GM19193 (cell line): ENCODE measurements at regions not wholly inside any gene's neighbourhood (a gene's known extent, or its start where the extent isn't known, plus 50 kb on each side); places are given as distances from the start of the nearest gene placed in this dataset.

Source experiments
- POLR2A ChIP-seq: IDR thresholded peaks from 4 replicates; pipeline ENCODE4 v1.6.1; 2011; ENCODE audit not compliant: insufficient read depth, insufficient read length; ENCODE audit errors: extremely low read depth

DNA sequence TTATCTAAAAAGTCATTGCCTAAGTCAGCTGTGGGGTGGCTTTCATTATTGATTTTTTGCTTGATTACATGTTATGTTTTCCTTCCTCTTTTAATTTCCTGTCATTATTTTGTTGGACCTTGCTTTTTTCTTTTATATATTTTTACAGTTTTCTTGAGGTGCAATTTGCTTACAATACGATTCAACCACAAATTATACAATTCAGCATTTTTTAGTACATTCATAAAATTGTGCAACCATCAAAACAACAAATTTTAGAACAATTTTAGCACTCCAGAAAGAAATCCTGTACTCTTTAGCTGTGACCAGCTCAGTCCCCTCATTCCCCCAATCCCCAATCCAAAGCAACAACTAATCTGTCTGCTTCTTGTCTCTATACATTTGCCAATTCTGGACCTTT, 608.9 kb downstream of the C6orf118 start:
- TF ChIP-seq POLR2A = no peak

DNA sequence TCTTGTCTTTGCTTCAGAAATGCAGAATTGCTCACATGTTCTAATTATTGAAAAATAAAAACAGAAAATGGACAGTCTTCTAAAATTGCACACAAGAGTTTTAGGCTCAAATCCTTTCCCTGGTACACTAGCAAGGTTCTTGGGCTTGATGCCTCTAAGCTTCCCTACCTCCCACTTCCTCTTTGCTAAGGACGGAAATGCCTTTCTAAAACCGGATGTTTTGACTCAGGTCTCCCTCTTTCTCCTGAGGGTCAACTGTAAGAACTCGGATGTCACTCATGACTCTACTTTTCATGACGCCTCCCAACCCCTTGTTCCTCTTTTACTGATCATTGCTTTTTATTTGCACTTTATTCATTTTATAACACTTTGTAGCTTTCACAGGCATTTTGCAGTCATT, 613.5 kb downstream of the C6orf118 start:
- TF ChIP-seq POLR2A = no peak

DNA sequence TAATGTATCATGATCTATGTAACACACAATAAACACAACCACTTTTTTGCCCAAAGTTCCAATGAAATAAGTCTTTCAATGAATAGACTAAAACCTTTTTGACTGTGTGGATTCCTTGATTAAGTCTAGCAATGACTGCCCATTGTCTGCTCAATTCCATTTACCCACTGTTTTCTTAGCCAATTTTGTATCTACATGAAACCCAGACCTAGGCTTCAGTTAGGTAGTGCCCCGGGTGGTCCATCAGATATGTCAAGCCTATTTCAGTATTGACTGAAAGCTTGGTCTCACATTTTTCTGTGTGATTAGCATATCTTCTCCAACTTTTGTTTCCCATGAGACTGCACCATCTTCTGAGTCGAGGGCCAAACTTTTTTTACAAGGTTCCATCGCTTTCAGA, 615.0 kb downstream of the C6orf118 start:
- TF ChIP-seq POLR2A = no peak

DNA sequence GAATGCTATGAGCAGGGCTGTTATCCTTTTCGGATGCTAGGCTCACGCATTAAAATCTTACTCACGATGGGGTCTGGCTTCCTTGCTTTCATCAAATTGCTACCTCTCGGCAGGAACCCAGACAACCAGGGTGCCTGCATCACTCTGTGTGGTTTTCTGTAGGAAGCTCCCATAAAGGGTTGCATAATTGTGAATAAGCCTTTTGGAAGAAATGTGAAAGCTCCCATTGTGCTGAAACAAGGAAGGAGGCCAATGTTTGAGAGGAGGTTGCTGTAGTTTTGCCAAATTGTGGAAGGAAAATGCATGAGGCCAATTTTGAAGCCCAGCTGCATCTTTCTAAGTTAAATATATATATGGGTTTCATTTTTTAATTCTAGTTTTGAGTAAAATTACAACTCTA, 615.5 kb downstream of the C6orf118 start:
- TF ChIP-seq POLR2A = no peak

DNA sequence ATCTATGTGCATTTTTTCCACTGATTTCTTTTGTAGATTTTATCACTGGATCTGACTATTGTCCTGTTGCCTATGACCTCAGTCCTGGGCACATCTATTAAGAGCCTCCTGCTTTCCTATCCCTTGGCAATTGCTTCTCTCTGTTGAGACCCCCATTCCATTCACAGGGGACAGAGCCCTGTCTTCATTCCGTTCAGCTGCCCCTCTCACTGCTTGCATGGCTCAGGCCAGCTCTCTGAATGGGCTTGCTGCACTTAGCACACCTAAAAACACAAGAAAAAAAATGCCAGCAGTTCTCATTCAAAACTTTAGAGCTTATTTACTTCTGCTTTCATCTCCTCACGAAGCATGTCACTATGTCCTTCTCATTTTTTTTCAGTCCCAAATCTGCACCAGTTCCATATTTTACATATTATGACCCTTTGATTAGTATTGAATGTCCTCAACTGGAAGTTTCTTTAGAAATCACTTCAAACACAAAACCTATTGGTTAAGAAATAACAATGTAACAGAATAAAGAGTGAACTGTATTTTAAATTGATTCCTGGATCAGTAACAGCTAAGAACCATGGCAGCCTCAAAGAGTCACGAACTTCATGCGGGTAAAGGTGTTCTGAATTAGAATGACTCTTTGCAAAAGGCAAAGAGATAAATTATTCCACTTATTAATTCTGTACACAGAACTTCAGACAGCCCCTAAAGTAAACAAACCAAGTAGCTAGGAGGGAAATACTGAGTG, 616.5 kb downstream of the C6orf118 start:
- TF ChIP-seq POLR2A = no peak

DNA sequence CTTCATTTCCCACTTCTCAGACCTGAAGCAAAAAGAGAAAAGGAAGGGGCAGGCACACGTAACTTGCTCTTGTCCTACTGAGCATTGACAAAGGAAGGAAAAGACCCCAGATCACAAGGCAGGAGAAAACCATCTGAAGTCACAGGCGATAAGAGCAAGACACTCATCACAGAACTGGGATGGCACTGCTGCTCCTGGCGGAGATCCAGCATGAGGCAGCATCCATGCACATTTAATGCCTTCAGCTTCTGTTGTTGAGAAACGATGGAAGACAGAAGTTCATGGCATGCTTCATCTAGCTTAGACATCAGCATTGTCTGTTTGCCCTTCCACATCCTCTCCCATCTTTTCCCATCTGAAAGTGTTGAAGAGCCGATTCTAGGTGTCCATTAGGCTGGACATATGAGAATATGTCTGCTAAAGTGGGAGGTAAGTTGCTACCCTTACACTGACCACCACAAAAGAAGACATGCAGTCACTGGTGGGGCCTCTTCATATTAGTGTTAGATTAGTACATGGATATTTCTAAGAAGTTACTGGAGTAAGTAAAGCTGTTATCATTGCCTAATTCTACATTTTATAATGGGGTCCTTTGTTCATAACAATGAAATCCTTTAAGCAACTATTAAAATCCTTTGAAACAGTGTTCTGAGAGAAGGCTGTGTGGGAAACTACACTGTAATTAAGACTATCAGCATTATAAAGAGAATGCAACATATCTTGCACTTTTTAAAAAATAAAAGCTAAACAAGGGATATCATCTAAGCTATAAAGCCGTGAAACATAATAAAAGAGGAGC, 618.5 kb downstream of the C6orf118 start:
- no peak for TF ChIP-seq POLR2A

DNA sequence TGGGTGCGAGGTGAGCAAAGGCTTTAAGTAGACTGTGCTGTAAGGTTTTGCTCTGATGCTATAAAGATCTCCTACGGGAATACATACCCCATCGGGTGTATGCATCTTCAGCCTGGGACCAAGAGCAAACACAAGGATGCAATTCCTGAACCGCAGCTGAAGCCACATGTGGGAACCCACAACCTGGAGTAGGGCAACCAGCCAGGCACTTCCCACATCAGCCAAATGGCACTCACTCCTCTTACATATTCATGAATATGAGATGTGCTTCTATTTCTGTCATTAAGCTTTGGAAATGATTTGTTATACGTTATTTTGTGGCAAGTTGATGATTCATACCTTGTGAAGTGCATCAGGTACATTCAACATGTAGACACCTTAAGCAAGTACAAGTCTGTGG, 619.2 kb downstream of the C6orf118 start:
- no peak for TF ChIP-seq POLR2A

DNA sequence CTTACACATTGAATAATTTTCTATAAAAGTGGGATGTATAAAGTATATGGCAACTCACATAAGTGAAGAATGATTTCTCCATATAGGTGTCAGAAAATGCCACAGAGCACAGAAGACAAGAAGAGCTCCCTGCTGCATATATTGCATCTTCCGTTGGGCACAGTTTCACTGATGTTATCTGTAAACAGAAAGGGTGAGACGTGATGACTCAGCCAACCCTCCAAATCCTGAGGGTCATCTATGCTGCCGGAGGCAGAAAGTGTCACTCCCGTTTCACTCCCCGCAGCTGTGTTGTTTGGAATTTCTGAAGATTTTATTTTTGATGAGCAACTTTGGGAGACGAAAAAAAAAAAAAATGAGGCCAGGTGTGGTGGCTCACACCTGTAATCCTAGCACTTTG, 644.1 kb downstream of the C6orf118 start:
- no peak for TF ChIP-seq POLR2A

DNA sequence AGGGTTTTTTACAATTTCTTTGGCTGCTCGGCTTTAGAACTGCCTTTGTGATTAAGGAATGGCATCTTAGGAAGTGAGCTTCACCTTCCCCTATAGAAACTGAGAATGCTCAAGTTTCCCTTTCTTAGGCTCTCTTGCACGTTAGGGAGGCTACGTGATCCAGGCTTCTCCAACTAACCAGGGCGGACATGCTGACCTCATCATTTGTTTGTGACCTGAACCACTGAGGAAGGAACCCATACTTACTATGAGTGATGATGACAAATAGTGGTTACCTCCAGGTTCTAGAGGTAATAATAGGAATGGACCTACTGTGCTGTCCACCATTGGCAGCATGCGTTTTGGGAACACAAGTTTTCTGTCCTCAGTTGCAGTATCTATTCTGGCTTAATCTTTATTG, 645.8 kb downstream of the C6orf118 start:
- no peak for TF ChIP-seq POLR2A

DNA sequence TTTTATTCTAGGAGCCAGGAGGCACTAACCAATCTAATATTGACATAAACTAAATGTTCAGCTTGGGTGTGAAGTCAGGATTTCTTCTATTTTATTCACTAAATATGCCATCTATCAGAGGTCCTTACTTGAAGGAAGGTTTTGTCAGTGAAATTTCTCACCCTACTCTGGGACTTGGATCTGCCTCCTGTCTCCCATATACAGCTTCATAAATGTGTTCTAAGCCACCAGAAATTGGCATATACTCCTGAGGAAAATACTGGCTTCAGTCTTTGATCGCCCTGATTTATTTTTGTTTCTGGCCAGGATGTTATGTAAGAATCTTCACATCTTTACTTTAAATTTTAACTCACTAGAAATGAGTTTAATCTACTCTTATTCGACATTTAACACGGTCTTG, 647.7 kb downstream of the C6orf118 start:
- no peak for TF ChIP-seq POLR2A

DNA sequence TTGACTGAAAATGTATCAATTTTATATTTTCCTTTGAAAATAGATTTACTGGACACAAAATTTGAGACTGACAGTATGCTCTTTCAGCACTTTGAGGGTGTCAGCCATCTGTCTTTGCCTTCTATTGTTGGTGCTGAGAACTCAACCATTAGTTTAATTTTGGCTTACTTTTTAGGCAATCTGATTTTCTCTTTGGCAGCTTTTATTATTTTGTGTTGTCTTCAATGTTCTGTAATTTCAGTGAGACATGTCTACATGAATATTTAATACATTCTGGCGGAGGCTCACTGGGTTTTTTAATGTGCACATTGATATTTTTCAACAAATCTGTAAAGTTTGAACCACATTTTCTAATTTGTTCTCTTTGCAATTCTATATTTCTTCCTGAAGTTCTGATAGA, 648.6 kb downstream of the C6orf118 start:
- TF ChIP-seq POLR2A = no peak

DNA sequence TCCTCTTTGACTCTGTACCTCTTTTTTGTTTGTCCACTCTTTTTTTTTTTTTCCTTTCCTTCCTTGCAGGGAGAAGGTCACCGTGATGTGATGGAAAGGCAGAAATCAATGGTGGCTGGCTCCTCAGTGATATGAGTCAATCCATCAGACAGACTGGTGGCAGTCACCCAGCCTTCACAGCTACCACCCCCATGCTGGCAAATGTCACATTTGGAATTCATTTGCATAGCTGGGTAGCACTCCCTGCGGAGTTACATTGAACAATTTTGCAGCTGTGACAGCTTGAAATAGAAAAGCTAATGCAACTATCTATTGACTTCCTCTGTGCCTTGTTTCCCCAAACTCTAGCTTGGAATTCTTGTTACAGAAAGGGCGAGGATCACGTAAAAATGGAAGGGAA, 668.4 kb downstream of the C6orf118 start:
- TF ChIP-seq POLR2A = no peak

DNA sequence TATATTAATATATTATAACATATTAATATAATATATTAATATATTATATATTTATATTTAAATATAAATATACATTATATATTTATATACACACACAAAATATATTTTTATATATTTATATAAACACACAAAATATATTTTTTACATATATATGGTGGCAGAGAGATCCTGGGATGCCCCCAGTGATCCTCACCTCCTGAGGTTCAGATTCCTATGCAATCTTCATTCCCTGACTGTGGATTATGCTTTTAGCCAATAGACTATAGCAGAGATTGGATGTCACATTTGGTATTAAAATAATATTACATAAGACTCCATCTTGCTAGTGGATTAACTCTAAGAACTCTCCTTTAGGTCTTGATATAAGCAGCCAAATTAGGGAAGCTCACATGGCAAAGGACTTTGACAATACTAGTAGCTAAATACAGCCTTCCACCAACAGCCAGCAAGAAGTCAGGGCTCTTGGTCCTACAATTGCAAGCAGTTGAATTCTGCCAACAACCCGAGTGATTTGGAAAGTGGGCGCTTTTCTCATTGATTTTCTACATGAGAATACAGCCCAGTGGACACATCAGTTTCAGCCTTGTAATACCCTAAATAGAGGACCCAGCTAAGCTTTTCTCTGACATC, 681.0 kb downstream of the C6orf118 start:
- TF ChIP-seq POLR2A = no peak

DNA sequence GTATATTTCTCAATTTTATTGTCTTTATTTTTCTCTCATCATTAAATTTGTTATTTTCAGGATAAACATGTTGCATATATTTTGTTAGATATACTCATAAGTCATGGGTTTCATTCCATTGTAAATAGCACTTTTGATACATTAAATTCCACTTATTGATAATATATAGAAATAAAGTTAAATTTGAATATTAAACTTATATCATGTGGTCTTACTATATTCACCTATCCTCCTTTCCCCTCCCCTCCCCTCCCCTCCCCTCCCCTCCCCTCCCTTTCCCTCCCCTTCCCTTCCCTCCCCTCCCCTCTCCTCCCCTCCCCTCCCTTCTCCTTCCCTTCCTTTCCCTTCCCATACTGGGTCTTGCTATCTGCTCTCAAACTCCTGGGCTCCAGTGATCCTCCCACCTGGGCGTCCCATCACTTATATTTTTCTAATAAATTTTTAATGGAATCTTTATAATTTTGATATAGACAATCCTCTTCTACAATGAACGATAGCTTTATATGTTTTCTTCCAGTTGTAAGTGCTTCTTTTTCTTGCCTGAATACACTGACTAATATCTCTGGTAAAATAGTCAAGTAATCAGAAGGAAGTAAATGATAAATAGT, 692.4 kb downstream of the C6orf118 start:
- no peak for TF ChIP-seq POLR2A

DNA sequence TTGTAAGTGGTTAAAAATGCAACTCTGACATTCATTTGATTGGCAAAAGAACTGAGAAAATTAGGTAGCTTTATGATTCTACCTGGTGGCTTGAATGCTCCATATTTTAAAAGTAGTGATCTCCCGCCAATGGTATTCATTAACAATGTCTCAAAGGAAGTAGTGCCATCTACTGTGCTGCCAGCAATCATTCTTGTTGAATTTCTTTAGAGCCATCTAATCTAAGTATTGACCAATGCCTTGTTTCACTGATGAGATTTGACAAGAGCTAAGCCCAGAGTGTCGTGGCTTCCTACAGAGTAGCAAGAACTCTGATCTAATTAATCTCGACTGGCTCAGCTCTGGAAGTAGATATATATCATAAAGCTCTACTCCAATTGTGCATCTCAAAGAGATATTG, 696.7 kb downstream of the C6orf118 start:
- no peak for TF ChIP-seq POLR2A
